Mesenchymal stem cell (in vitro differentiated cells and primary cell): ENCODE measurements at regions not wholly inside any gene's neighbourhood (a gene's known extent, or its start where the extent isn't known, plus 50 kb on each side); places are given as distances from the start of the nearest gene placed in this dataset.
A peak's percentile ranks its signal among the peaks of the same experiment; 100 is the strongest.

Experiments
- DNase-seq: peaks from one replicate; pipeline ENCODE4 v3.0.0-alpha.2; 2013
- H2AFZ ChIP-seq: one replicate; pipeline ENCODE4 v1.6.1; 2013; ENCODE audit warnings: low read depth, mild to moderate bottlenecking, control low read depth, inconsistent platforms, low read length, moderate library complexity
- H2AK5ac ChIP-seq: 2 replicates; pipeline ENCODE4 v1.6.1; 2013; ENCODE audit warnings: low read length, moderate library complexity, mild to moderate bottlenecking, inconsistent platforms; ENCODE audit not compliant: severe bottlenecking
- H2BK120ac ChIP-seq: one replicate; pipeline ENCODE4 v1.6.1; 2013; ENCODE audit warnings: low read depth, mild to moderate bottlenecking, inconsistent platforms, low read length, moderate library complexity
- H2BK12ac ChIP-seq, 2 experiments: one replicate each; pipeline ENCODE4 v1.6.1; 2013; ENCODE audit warnings: inconsistent platforms in 2 of 2, low read length in 2 of 2, mild to moderate bottlenecking in 2 of 2, moderate library complexity in 2 of 2, control low read depth in 1 of 2
- H2BK15ac ChIP-seq: one replicate; pipeline ENCODE4 v1.6.1; 2013; ENCODE audit warnings: mild to moderate bottlenecking, low read depth, inconsistent platforms; ENCODE audit not compliant: poor library complexity, severe bottlenecking
- H2BK5ac ChIP-seq: 2 replicates; pipeline ENCODE4 v1.6.1; 2013; ENCODE audit warnings: low read depth, mild to moderate bottlenecking, low read length, control low read depth, inconsistent platforms; ENCODE audit not compliant: poor library complexity, severe bottlenecking
- H3K14ac ChIP-seq, 2 experiments: one replicate each; pipeline ENCODE4 v1.6.1; 2013; ENCODE audit warnings: inconsistent platforms in 2 of 2, low read length in 2 of 2, control low read depth in 1 of 2, mild to moderate bottlenecking in 1 of 2, moderate library complexity in 1 of 2
- H3K18ac ChIP-seq, 2 experiments: one replicate each; pipeline ENCODE4 v1.6.1; 2013; ENCODE audit warnings: inconsistent platforms in 2 of 2, low read length in 2 of 2, control low read depth in 1 of 2, low read depth in 1 of 2, mild to moderate bottlenecking in 1 of 2
- H3K23ac ChIP-seq, 2 experiments: one replicate each; pipeline ENCODE4 v1.6.1; 2013; ENCODE audit warnings: inconsistent platforms in 2 of 2, low read length in 2 of 2, mild to moderate bottlenecking in 2 of 2, moderate library complexity in 2 of 2, control low read depth in 1 of 2
- H3K27ac ChIP-seq: 2 replicates; pipeline ENCODE4 v1.5.1; 2013; ENCODE audit warnings: mild to moderate bottlenecking, moderate library complexity, low read length, control low read depth, inconsistent platforms; ENCODE audit not compliant: poor library complexity, severe bottlenecking
- H3K27me3 ChIP-seq, 2 experiments: 2 replicates each; pipeline versions ENCODE4 v1.6.1 to v1.7.0; 2013; ENCODE audit warnings: low read length in 2 of 2, mild to moderate bottlenecking in 2 of 2, moderate library complexity in 2 of 2, control low read depth in 1 of 2, inconsistent platforms in 1 of 2; ENCODE audit not compliant: control insufficient read depth in 1 of 2, insufficient read depth in 1 of 2
- H3K36me3 ChIP-seq, 2 experiments: 2 replicates each; pipeline versions ENCODE4 v1.6.1 to v1.7.0; 2013; ENCODE audit warnings: low read length in 2 of 2, control low read depth in 1 of 2, inconsistent platforms in 1 of 2, low read depth in 1 of 2, mild to moderate bottlenecking in 1 of 2; ENCODE audit not compliant: insufficient read depth in 2 of 2, control insufficient read depth in 1 of 2
- H3K4ac ChIP-seq, 2 experiments: one replicate each; pipeline ENCODE4 v1.6.1; 2013; ENCODE audit warnings: inconsistent platforms in 2 of 2, low read length in 2 of 2, mild to moderate bottlenecking in 2 of 2, moderate library complexity in 2 of 2, control low read depth in 1 of 2, low read depth in 1 of 2
- H3K4me1 ChIP-seq: 2 replicates; pipeline ENCODE4 v1.6.1; 2013; ENCODE audit warnings: low read depth, low read length, control low read depth; ENCODE audit not compliant: control insufficient read depth, insufficient read depth
- H3K4me2 ChIP-seq: 2 replicates; pipeline ENCODE4 v1.6.1; 2013; ENCODE audit warnings: low read length, mild to moderate bottlenecking, inconsistent platforms; ENCODE audit not compliant: poor library complexity, severe bottlenecking
- H3K4me3 ChIP-seq, 2 experiments: 2 replicates each; pipeline versions ENCODE4 v1.5.1 to v1.7.0; 2013; ENCODE audit warnings: low read length in 2 of 2, mild to moderate bottlenecking in 2 of 2, control low read depth in 1 of 2, low read depth in 1 of 2; ENCODE audit not compliant: insufficient read depth in 1 of 2
- H3K79me1 ChIP-seq: replicated peaks from 2 replicates; pipeline ENCODE4 v1.6.1; 2013; ENCODE audit warnings: mild to moderate bottlenecking, control low read depth, low read length, inconsistent platforms; ENCODE audit not compliant: poor library complexity, severe bottlenecking
- H3K9ac ChIP-seq: 2 replicates; pipeline ENCODE4 v1.7.0; 2013; ENCODE audit warnings: mild to moderate bottlenecking, low read length, moderate library complexity
- H3K9me3 ChIP-seq: 2 replicates; pipeline ENCODE4 v1.7.0; 2013; ENCODE audit warnings: mild to moderate bottlenecking, low read length; ENCODE audit not compliant: control insufficient read depth
- H4K8ac ChIP-seq: one replicate; pipeline ENCODE4 v1.6.1; 2013; ENCODE audit warnings: inconsistent platforms, mild to moderate bottlenecking, low read length, moderate library complexity
- H4K91ac ChIP-seq: one replicate; pipeline ENCODE4 v1.6.1; 2013; ENCODE audit warnings: mild to moderate bottlenecking, low read length, inconsistent platforms
- WGBS: methylation state at CpG from one replicate; pipeline ENCODE4 v1.1.7; 2013; ENCODE audit warnings: mixed read lengths; 5-methylcytosine and 5-hydroxymethylcytosine counted together

DNA sequence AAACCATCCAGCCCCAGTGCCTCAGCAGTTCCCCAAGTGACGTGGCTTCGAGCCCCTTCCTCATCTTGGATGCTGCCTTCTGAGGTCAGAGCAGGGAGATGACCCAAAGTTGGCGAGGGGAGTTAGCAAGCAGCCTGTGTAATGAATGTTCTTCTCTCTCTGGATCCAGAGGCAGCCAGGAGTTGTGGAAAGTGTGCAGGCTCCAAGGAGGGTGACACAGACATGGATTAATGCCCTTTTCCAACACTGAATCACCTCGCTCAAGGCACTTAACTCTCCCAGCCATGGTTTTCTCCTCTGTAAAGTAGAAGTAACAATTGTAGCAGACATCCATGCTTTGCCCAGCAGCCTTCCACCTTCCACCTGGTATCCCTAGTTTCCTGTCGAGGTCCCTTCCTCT lies 64.6 kb upstream of the HAND1 start:
- peak overlapping the region in 1 of 2 experiments; percentile 31 for H3K23ac ChIP-seq
- H3K9me3 ChIP-seq: no peaks in the 10 kb centered on the region
- no peak overlapping the region for H2AFZ ChIP-seq
- no peak for DNase-seq
- no peaks in the 10 kb centered on the region for H3K36me3 ChIP-seq
- no peaks in the 10 kb centered on the region for H3K79me1 ChIP-seq
- H3K27ac ChIP-seq: no peak overlapping the region
- H3K9ac ChIP-seq: no peak overlapping the region
- H2BK5ac ChIP-seq: no peak overlapping the region
- H4K8ac ChIP-seq: no peak overlapping the region
- H3K4me3 ChIP-seq: peak overlapping the region in 1 of 2 experiments; percentile 24
- 58% methylated on average over 4 of the region's 5 CpGs for WGBS
- no peak overlapping the region for H2BK120ac ChIP-seq
- H4K91ac ChIP-seq: no peak overlapping the region
- H3K14ac ChIP-seq: no peak overlapping the region
- H3K4me1 ChIP-seq: no peaks in the 10 kb centered on the region
- H3K27me3 ChIP-seq: peaks cover 52 to 84% of the 10 kb centered on the region in 2 experiments
- H3K18ac ChIP-seq: no peak overlapping the region
- H3K4me2 ChIP-seq: no peak overlapping the region
- no peak overlapping the region for H3K4ac ChIP-seq
- H2AK5ac ChIP-seq: no peak overlapping the region
- no peak overlapping the region for H2BK12ac ChIP-seq
- no peak overlapping the region for H2BK15ac ChIP-seq

DNA sequence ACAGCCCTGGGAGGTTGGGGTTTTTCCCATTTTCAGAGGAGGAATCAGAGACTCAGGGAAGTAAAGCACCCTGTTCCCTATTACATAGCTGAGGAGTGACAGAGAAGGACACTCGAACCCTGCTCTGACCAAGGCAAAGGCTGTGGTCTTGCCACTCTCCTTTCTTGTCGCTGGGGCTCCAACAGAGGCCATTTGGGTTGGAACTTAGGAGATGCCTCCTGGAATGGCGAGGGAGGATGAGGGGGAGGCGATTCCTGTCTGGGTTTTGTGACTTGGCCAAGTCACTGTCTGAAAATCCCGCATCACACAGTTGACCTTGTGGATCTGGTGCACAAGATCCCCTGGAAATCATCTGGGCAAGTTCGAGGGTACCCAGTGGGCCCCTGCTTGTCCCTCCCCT lies 64.0 kb upstream of the HAND1 start:
- Histone ChIP-seq H2BK5ac (no peak overlapping the region), H4K8ac (no peak overlapping the region), H2AK5ac (no peak overlapping the region), H3K4me3 (no peak overlapping the region), H3K23ac (no peak overlapping the region), H3K36me3 (no peaks in the 10 kb centered on the region), H3K4ac (no peak overlapping the region), H2AFZ (no peak overlapping the region), H3K9me3 (no peaks in the 10 kb centered on the region), H3K14ac (no peak overlapping the region), H3K4me2 (no peak overlapping the region), H2BK15ac (no peak overlapping the region), H3K79me1 (no peaks in the 10 kb centered on the region), H3K18ac (no peak overlapping the region), H3K9ac (no peak overlapping the region), H3K27ac (no peak overlapping the region), H3K4me1 (no peaks in the 10 kb centered on the region), H3K27me3 (peaks cover 49 to 86% of the 10 kb centered on the region in 2 experiments), H2BK120ac (no peak overlapping the region), H2BK12ac (no peak overlapping the region), H4K91ac (no peak overlapping the region)
- WGBS: 84% methylated on average over 6 of the region's 6 CpGs
- no peak for DNase-seq

DNA sequence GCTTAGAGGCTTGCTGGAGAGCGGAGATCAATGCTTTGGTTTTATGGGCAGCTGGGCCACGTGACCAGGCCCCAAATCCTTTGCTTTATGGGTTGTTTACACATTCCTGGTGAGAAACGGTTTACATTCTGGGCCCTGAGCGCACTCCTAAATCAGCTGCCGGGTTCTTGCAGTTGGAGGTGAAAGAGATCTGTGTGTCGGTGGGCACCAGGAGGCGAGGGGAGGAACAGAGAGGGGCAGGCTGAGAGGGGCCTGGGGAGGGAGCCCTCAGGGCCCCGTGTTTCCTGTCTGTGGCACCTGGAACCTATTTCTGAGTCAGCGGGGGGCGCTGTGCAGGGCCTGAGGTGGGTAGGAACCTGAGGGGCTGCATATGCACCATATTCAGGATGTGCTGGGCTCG lies 63.5 kb upstream of the HAND1 start:
- no peak for DNase-seq
- Histone ChIP-seq H4K8ac (no peak overlapping the region), H3K4me2 (no peak overlapping the region), H3K9ac (no peak overlapping the region), H2BK12ac (no peak overlapping the region), H2BK15ac (no peak overlapping the region), H3K4ac (no peak overlapping the region), H3K4me1 (no peaks in the 10 kb centered on the region), H3K23ac (no peak overlapping the region), H3K36me3 (no peaks in the 10 kb centered on the region), H2BK5ac (no peak overlapping the region), H3K79me1 (no peaks in the 10 kb centered on the region), H3K14ac (no peak overlapping the region), H3K27me3 (peaks cover 48 to 86% of the 10 kb centered on the region in 2 experiments), H3K27ac (no peak overlapping the region), H2AFZ (no peak overlapping the region), H2AK5ac (no peak overlapping the region), H4K91ac (no peak overlapping the region), H3K9me3 (no peaks in the 10 kb centered on the region), H3K4me3 (no peak overlapping the region), H3K18ac (no peak overlapping the region), H2BK120ac (no peak overlapping the region)
- 12% methylated on average over 11 of the region's 11 CpGs for WGBS

DNA sequence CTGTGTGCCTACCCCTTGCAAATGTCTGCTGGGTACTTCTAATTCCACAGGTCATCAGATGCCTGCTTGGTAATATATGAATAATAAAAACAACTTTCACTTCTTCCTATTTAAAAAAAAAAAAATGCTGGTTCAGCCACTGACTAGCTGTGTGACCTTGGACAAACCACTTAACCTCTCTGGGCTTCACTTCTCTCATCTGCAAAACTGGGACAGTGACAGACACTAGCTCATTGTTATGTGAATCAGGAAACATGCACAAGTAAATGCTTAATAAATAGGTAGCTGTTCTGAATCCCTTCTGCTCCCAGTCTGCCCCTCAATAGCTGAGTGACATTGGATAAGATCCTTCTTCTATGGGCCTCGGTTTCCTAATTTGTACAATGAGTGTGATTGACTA lies 62.6 kb upstream of the HAND1 start:
- Histone ChIP-seq H3K4me2 (no peak overlapping the region), H3K4me1 (no peaks in the 10 kb centered on the region), H2BK12ac (no peak overlapping the region), H3K14ac (no peak overlapping the region), H3K27ac (no peak overlapping the region), H3K9me3 (no peaks in the 10 kb centered on the region), H4K91ac (no peak overlapping the region), H2BK120ac (no peak overlapping the region), H3K23ac (no peak overlapping the region), H2BK15ac (no peak overlapping the region), H2AK5ac (no peak overlapping the region), H3K36me3 (no peaks in the 10 kb centered on the region), H3K4ac (no peak overlapping the region), H4K8ac (no peak overlapping the region), H3K79me1 (no peaks in the 10 kb centered on the region), H3K9ac (no peak overlapping the region), H2BK5ac (no peak overlapping the region), H2AFZ (no peak overlapping the region), H3K4me3 (no peak overlapping the region), H3K27me3 (peaks cover 48 to 83% of the 10 kb centered on the region in 2 experiments), H3K18ac (no peak overlapping the region)
- DNase-seq: no peak
- WGBS: 96% methylated on average over 1 of the region's 1 CpG
